ENCODE measurements at regions not wholly inside any gene's neighbourhood (a gene's known extent, or its start where the extent isn't known, plus 50 kb on each side); places are given as distances from the start of the nearest gene placed in this dataset.

DNA sequence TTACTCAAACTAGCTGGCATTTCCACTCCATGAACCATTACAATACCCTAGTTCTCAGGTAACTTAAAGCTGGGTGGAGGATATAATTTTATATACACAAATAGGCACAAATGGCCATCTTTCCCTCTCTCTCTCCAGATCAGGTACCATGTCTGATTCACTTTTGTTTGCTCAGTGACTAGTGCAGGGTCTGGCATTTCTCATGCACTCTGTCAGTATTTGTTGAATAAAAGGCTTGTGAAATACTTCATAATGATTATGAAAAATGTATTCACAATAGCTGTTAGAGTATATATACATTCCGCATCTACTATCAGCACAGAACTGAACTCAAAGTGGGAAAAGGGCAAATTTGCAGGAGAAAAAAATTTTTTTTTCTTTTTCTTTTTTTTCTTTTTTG lies 510.2 kb upstream of the USP24 start:
- TF ChIP-seq EZH2 (IDR thresholded peaks at IDR 0.05) = no peak
- TF ChIP-seq, protein P1, sequence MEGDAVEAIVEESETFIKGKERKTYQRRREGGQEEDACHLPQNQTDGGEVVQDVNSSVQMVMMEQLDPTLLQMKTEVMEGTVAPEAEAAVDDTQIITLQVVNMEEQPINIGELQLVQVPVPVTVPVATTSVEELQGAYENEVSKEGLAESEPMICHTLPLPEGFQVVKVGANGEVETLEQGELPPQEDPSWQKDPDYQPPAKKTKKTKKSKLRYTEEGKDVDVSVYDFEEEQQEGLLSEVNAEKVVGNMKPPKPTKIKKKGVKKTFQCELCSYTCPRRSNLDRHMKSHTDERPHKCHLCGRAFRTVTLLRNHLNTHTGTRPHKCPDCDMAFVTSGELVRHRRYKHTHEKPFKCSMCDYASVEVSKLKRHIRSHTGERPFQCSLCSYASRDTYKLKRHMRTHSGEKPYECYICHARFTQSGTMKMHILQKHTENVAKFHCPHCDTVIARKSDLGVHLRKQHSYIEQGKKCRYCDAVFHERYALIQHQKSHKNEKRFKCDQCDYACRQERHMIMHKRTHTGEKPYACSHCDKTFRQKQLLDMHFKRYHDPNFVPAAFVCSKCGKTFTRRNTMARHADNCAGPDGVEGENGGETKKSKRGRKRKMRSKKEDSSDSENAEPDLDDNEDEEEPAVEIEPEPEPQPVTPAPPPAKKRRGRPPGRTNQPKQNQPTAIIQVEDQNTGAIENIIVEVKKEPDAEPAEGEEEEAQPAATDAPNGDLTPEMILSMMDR (IDR thresholded peaks at IDR 0.05) = no peak

Data from neural progenitor cell (in vitro differentiated cells).